ENCODE measurements at regions not wholly inside any gene's neighbourhood (a gene's known extent, or its start where the extent isn't known, plus 50 kb on each side); places are given as distances from the start of the nearest gene placed in this dataset.

GRCh38 chr12:33323823-33324222 is 115.8 kb downstream of the SYT10 start:
- in situ Hi-C loops (cut with HindIII; ENCODE audit: low sequenced_read_pairs) = no loop called here

GRCh38 chr12:33322519-33322918 is 117.1 kb downstream of the SYT10 start:
- in situ Hi-C loops (cut with HindIII; ENCODE audit: low sequenced_read_pairs) = no loop called here

GRCh38 chr12:33317746-33318145 is 121.9 kb downstream of the SYT10 start:
- in situ Hi-C loops (cut with HindIII; ENCODE audit: low sequenced_read_pairs) = no loop called here

GRCh38 chr12:33314223-33314622 is 125.4 kb downstream of the SYT10 start:
- in situ Hi-C loops (cut with HindIII; ENCODE audit: low sequenced_read_pairs) = no loop called here

- in situ Hi-C loops (cut with HindIII; ENCODE audit: low sequenced_read_pairs) = no loop called here
These were observed 126.1 kb downstream of the SYT10 start for GRCh38 chr12:33313476-33313875.

- in situ Hi-C loops (cut with HindIII; ENCODE audit: low sequenced_read_pairs) = no loop called here
These were observed 129.1 kb downstream of the SYT10 start for GRCh38 chr12:33310471-33310870.

- in situ Hi-C loops (cut with HindIII; ENCODE audit: low sequenced_read_pairs) = no loop called here
These were observed 135.4 kb downstream of the SYT10 start for GRCh38 chr12:33304176-33304575.

GRCh38 chr12:33296529-33296928 is 143.1 kb downstream of the SYT10 start:
- in situ Hi-C loops (cut with HindIII; ENCODE audit: low sequenced_read_pairs) = no loop called here

- in situ Hi-C loops (cut with HindIII; ENCODE audit: low sequenced_read_pairs) = no loop called here
These were observed 148.9 kb downstream of the SYT10 start for GRCh38 chr12:33290703-33291102.

- in situ Hi-C loops (cut with HindIII; ENCODE audit: low sequenced_read_pairs) = no loop called here
These were observed 156.6 kb downstream of the SYT10 start for GRCh38 chr12:33283054-33283453.

- in situ Hi-C loops (cut with HindIII; ENCODE audit: low sequenced_read_pairs) = no loop called here
These were observed 162.2 kb downstream of the SYT10 start for GRCh38 chr12:33277376-33277775.

GRCh38 chr12:33267641-33268040 is 172.0 kb downstream of the SYT10 start:
- in situ Hi-C loops (cut with HindIII; ENCODE audit: low sequenced_read_pairs) = no loop called here

- in situ Hi-C loops (cut with HindIII; ENCODE audit: low sequenced_read_pairs) = no loop called here
These were observed 173.7 kb downstream of the SYT10 start for GRCh38 chr12:33265900-33266299.

GRCh38 chr12:33265033-33265731 is 174.4 kb downstream of the SYT10 start:
- in situ Hi-C loops (cut with HindIII; ENCODE audit: low sequenced_read_pairs) = no loop called here

GRCh38 chr12:33253178-33253577 is 186.4 kb downstream of the SYT10 start:
- in situ Hi-C loops (cut with HindIII; ENCODE audit: low sequenced_read_pairs) = no loop called here

- in situ Hi-C loops (cut with HindIII; ENCODE audit: low sequenced_read_pairs) = no loop called here
These were observed 188.1 kb downstream of the SYT10 start for GRCh38 chr12:33251548-33251947.

- in situ Hi-C loops (cut with HindIII; ENCODE audit: low sequenced_read_pairs) = no loop called here
These were observed 191.3 kb downstream of the SYT10 start for GRCh38 chr12:33248364-33248763.

- in situ Hi-C loops (cut with HindIII; ENCODE audit: low sequenced_read_pairs) = no loop called here
These were observed 192.0 kb downstream of the SYT10 start for GRCh38 chr12:33247625-33248024.

GRCh38 chr12:33245434-33245833 is 194.2 kb downstream of the SYT10 start:
- in situ Hi-C loops (cut with HindIII; ENCODE audit: low sequenced_read_pairs) = no loop called here

- in situ Hi-C loops (cut with HindIII; ENCODE audit: low sequenced_read_pairs) = no loop called here
These were observed 212.9 kb downstream of the SYT10 start for GRCh38 chr12:33226671-33227070.

- in situ Hi-C loops (cut with HindIII; ENCODE audit: low sequenced_read_pairs) = no loop called here
These were observed 215.7 kb downstream of the SYT10 start for GRCh38 chr12:33223956-33224355.

- in situ Hi-C loops (cut with HindIII; ENCODE audit: low sequenced_read_pairs) = no loop called here
These were observed 217.3 kb downstream of the SYT10 start for GRCh38 chr12:33222357-33222756.

GRCh38 chr12:33205981-33206380 is 233.6 kb downstream of the SYT10 start:
- in situ Hi-C loops (cut with HindIII; ENCODE audit: low sequenced_read_pairs) = no loop called here

Data from DLD1 (cell line).